HG02571 (cell line): ENCODE measurements at regions not wholly inside any gene's neighbourhood (a gene's known extent, or its start where the extent isn't known, plus 50 kb on each side); places are given as distances from the start of the nearest gene placed in this dataset.
"Not testable (repeated sequence)": the region's sequence is repeated elsewhere in the genome, so short reads cannot be mapped to it uniquely, and the experiment has no call there.

Experiments
- ATAC-seq: cut with Tn5 transposase; IDR thresholded peaks from one replicate; pipeline ENCODE4 v1.9.1; 2021; ENCODE audit warnings: mild to moderate bottlenecking, moderate library complexity; ENCODE audit not compliant: unreplicated experiment

- no peak for ATAC-seq
Measured at GRCh38 chrX:110511238-110511637, 152.6 kb downstream of the RTL9 start.

GRCh38 chrX:110512341-110512740 is 153.7 kb downstream of the RTL9 start:
- ATAC-seq: no peak

- no peak for ATAC-seq
Measured at GRCh38 chrX:110514509-110514908, 155.9 kb downstream of the RTL9 start.

GRCh38 chrX:110519501-110519900 is 160.9 kb downstream of the RTL9 start:
- no peak for ATAC-seq

- ATAC-seq: no peak
Measured at GRCh38 chrX:110519906-110520452, 161.3 kb downstream of the RTL9 start.

- ATAC-seq: not testable (repeated sequence)
Measured at GRCh38 chrX:110520652-110521051, 162.0 kb downstream of the RTL9 start.

- no peak for ATAC-seq
Measured at GRCh38 chrX:110531873-110532580, 173.4 kb downstream of the RTL9 start.

GRCh38 chrX:110532581-110532931 is 173.9 kb downstream of the RTL9 start:
- ATAC-seq: no peak

GRCh38 chrX:110536816-110537215 is 178.2 kb downstream of the RTL9 start:
- ATAC-seq: no peak

- no peak for ATAC-seq
Measured at GRCh38 chrX:110541266-110541665, 182.6 kb downstream of the RTL9 start.

- ATAC-seq: not testable (repeated sequence)
Measured at GRCh38 chrX:110550854-110551253, 192.2 kb downstream of the RTL9 start.

GRCh38 chrX:110557864-110558263 is 199.2 kb downstream of the RTL9 start:
- ATAC-seq: no peak

GRCh38 chrX:110558406-110558805 is 199.8 kb downstream of the RTL9 start:
- ATAC-seq: no peak

- no peak for ATAC-seq
Measured at GRCh38 chrX:110561034-110561433, 202.4 kb downstream of the RTL9 start.

- ATAC-seq: no peak
Measured at GRCh38 chrX:110563282-110563681, 204.6 kb downstream of the RTL9 start.

- ATAC-seq: no peak
Measured at GRCh38 chrX:110568441-110568840, 209.8 kb downstream of the RTL9 start.

GRCh38 chrX:110569506-110569905 is 210.9 kb downstream of the RTL9 start:
- no peak for ATAC-seq

- no peak for ATAC-seq
Measured at GRCh38 chrX:110578270-110578669, 217.3 kb downstream of the CHRDL1 start.

GRCh38 chrX:110584083-110584482 is 211.5 kb downstream of the CHRDL1 start:
- ATAC-seq: no peak

GRCh38 chrX:110588164-110588563 is 207.5 kb downstream of the CHRDL1 start:
- no peak for ATAC-seq

- no peak for ATAC-seq
Measured at GRCh38 chrX:110588853-110589252, 206.8 kb downstream of the CHRDL1 start.

- ATAC-seq: no peak
Measured at GRCh38 chrX:110600745-110601310, 194.8 kb downstream of the CHRDL1 start.

- ATAC-seq: no peak
Measured at GRCh38 chrX:110614596-110614995, 181.0 kb downstream of the CHRDL1 start.
